H1 (cell line): ENCODE measurements at regions not wholly inside any gene's neighbourhood (a gene's known extent, or its start where the extent isn't known, plus 50 kb on each side); places are given as distances from the start of the nearest gene placed in this dataset.

Experiments used
- ATF2 ChIP-seq: IDR thresholded peaks from 2 replicates; pipeline ENCODE4 v1.6.1; 2012; ENCODE audit warnings: low read length, inconsistent platforms
- ATF3 ChIP-seq: IDR thresholded peaks from 2 replicates; pipeline ENCODE4 v1.6.1; 2011; ENCODE audit warnings: low read depth, mild to moderate bottlenecking, low read length; ENCODE audit not compliant: insufficient read depth
- BCL11A ChIP-seq, 2 experiments: IDR thresholded peaks; one replicate each; pipeline ENCODE4 v1.6.1; 2011; ENCODE audit warnings: low read depth in 2 of 2, low read length in 2 of 2, mild to moderate bottlenecking in 2 of 2
- BRCA1 ChIP-seq: IDR thresholded peaks from 2 replicates; pipeline ENCODE4 v1.6.1; 2012; ENCODE audit warnings: low read depth, low read length, improper control_type of control experiment
- CREB1 ChIP-seq: IDR thresholded peaks from 2 replicates; pipeline ENCODE4 v1.6.1; 2012; ENCODE audit warnings: inconsistent platforms
- SP4 ChIP-seq: IDR thresholded peaks from 2 replicates; pipeline ENCODE4 v1.6.1; 2012; ENCODE audit warnings: low read length, inconsistent platforms
- TCF12 ChIP-seq: IDR thresholded peaks from 2 replicates; pipeline ENCODE4 v1.6.1; 2011; ENCODE audit warnings: low read depth, mild to moderate bottlenecking, low read length

GRCh38 chr5:175001876-175002645, 277.7 kb downstream of the MSX2 start (continued):
- TF ChIP-seq ATF2 (no peak), SP4 (no peak), BRCA1 (no peak), ATF3 (no peak), CREB1 (no peak), BCL11A (IDR thresholded peaks at IDR 0.05; ENCODE audit: low read depth in 2 of 2, low read length in 2 of 2) (no peak), TCF12 (no peak)
